ENCODE measurements at regions not wholly inside any gene's neighbourhood (a gene's known extent, or its start where the extent isn't known, plus 50 kb on each side); places are given as distances from the start of the nearest gene placed in this dataset.

DNA sequence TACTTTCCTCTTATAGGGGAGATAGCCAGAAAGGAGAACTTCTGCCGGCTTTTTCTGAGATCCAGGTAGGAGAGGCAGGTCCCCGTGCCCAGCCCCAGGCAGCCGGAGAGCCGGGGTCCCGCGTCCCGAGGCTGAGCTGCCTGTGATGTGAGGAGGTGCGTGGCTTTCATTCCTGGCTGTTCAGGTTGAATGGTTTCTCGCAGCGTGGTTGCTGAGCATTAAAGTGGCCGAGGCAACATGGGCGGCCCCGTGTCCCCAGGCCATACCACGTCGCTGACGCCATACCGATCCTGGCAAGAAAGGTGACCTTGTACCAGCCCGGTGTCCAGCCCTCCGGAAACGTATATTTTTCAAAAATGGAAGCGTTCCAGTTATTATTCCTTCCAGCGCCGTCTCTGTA, 116.7 kb upstream of the MYL2 start:
- TF ChIP-seq, protein P1, sequence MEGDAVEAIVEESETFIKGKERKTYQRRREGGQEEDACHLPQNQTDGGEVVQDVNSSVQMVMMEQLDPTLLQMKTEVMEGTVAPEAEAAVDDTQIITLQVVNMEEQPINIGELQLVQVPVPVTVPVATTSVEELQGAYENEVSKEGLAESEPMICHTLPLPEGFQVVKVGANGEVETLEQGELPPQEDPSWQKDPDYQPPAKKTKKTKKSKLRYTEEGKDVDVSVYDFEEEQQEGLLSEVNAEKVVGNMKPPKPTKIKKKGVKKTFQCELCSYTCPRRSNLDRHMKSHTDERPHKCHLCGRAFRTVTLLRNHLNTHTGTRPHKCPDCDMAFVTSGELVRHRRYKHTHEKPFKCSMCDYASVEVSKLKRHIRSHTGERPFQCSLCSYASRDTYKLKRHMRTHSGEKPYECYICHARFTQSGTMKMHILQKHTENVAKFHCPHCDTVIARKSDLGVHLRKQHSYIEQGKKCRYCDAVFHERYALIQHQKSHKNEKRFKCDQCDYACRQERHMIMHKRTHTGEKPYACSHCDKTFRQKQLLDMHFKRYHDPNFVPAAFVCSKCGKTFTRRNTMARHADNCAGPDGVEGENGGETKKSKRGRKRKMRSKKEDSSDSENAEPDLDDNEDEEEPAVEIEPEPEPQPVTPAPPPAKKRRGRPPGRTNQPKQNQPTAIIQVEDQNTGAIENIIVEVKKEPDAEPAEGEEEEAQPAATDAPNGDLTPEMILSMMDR (IDR thresholded peaks at IDR 0.05; ENCODE audit: insufficient read depth, low read length) = no peak
- no peak for TF ChIP-seq POLR2AphosphoS5 (IDR thresholded peaks at IDR 0.05; ENCODE audit: low read depth)
- TF ChIP-seq SPI1 (IDR thresholded peaks at IDR 0.05; ENCODE audit: borderline replicate concordance, low read depth) = no peak
- TF ChIP-seq, protein P2, sequence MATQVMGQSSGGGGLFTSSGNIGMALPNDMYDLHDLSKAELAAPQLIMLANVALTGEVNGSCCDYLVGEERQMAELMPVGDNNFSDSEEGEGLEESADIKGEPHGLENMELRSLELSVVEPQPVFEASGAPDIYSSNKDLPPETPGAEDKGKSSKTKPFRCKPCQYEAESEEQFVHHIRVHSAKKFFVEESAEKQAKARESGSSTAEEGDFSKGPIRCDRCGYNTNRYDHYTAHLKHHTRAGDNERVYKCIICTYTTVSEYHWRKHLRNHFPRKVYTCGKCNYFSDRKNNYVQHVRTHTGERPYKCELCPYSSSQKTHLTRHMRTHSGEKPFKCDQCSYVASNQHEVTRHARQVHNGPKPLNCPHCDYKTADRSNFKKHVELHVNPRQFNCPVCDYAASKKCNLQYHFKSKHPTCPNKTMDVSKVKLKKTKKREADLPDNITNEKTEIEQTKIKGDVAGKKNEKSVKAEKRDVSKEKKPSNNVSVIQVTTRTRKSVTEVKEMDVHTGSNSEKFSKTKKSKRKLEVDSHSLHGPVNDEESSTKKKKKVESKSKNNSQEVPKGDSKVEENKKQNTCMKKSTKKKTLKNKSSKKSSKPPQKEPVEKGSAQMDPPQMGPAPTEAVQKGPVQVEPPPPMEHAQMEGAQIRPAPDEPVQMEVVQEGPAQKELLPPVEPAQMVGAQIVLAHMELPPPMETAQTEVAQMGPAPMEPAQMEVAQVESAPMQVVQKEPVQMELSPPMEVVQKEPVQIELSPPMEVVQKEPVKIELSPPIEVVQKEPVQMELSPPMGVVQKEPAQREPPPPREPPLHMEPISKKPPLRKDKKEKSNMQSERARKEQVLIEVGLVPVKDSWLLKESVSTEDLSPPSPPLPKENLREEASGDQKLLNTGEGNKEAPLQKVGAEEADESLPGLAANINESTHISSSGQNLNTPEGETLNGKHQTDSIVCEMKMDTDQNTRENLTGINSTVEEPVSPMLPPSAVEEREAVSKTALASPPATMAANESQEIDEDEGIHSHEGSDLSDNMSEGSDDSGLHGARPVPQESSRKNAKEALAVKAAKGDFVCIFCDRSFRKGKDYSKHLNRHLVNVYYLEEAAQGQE (IDR thresholded peaks at IDR 0.05; ENCODE audit: insufficient replicate concordance, low read depth) = no peak
- no peak for TF ChIP-seq GABPA (IDR thresholded peaks at IDR 0.05; ENCODE audit: low read depth)

Data from HL-60 (cell line).